Astrocyte (in vitro differentiated cells and primary cell): ENCODE measurements at regions not wholly inside any gene's neighbourhood (a gene's known extent, or its start where the extent isn't known, plus 50 kb on each side); places are given as distances from the start of the nearest gene placed in this dataset.

Experiments used
- CTCF ChIP-seq: IDR thresholded peaks from 2 replicates; pipeline ENCODE4 v1.5.1; 2011; ENCODE audit warnings: low read depth, mild to moderate bottlenecking, inconsistent platforms, low read length, moderate library complexity; ENCODE audit not compliant: insufficient read depth
- EZH2 ChIP-seq: IDR thresholded peaks from 2 replicates; pipeline ENCODE4 v1.6.1; 2012; ENCODE audit warnings: mild to moderate bottlenecking, low read length, inconsistent platforms; ENCODE audit not compliant: insufficient read depth

DNA sequence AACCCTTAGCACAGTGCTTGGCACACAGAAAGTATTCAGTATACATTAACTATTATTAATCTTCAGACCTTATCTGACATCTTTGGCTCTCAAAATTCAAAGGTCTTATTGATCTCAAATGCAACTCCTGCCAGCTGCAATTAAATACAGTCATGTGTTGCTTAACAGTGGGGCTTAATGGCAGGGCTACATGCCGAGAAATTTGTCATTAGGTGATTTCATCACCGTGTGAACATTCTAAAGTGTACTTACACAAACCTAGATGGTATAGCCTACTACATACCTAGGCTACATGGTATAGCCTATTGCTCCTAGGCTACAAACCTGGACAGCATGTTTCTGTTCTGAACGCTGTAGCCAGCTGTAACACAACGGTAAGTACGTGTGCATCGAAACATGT is 156.3 kb upstream of the TMCC3 start:
- TF ChIP-seq CTCF (no peak), EZH2 (no peak)
